A549 (cell line): ENCODE measurements at regions not wholly inside any gene's neighbourhood (a gene's known extent, or its start where the extent isn't known, plus 50 kb on each side); places are given as distances from the start of the nearest gene placed in this dataset.

Experiments used
- ATAC-seq, 2 experiments: fragments of 200-7000 bp in 1 of 2; fragments of >200 bp in 1 of 2; cut with Nextera tagmentation in 1 of 2; cut with Tn5 transposase in 1 of 2; 3 replicates each; pipeline versions ENCODE4 v1.8.0 to v1.9.1; 2018 to 2020; ENCODE audit warnings: mild to moderate bottlenecking in 1 of 2, moderate library complexity in 1 of 2
- CTCF ChIA-PET: fragments of 300-600 bp; sonication (Branson Sonifier 250); formaldehyde crosslinking; extraction: SDS; loops from one replicate; lab custom pipeline; 2021; ENCODE audit warnings: antibody characterized with exemption, inconsistent platforms; lab: Yijun Ruan, JAX
- POLR2A ChIA-PET: fragments of 350-600 bp; formaldehyde crosslinking; extraction: SDS; loops from one replicate; lab custom pipeline; 2021; ENCODE audit warnings: antibody characterized with exemption, inconsistent platforms; lab: Yijun Ruan, JAX
- DNase-seq, 2 experiments: peaks; one replicate each; pipeline versions ENCODE4 v3.0.0 to v3.0.0-alpha.2; 2011 to 2016; ENCODE audit warnings: low read depth in 1 of 2, low spot score in 1 of 2
- FAIRE-seq: peaks from 2 replicates; lab custom pipeline; 2011; peaks lifted over from hg19 to GRCh38; lab: Jason Lieb, UNC
- H3K27ac ChIP-seq, 2 experiments: fragments of >200 bp; sonication (Bioruptor Twin); formaldehyde crosslinking; 3 replicates each; pipeline ENCODE4 v1.5.1; 2016 to 2017
- H3K4me1 ChIP-seq: fragments of >200 bp; sonication (Bioruptor Twin); formaldehyde crosslinking; 3 replicates; pipeline ENCODE4 v1.6.1; 2016
- H3K4me2 ChIP-seq: fragments of >200 bp; sonication (Bioruptor Twin); formaldehyde crosslinking; 3 replicates; pipeline ENCODE4 v1.6.1; 2016
- H3K4me3 ChIP-seq: fragments of >200 bp; sonication (Bioruptor Twin); formaldehyde crosslinking; 3 replicates; pipeline ENCODE4 v1.5.1; 2016
- H3K9me3 ChIP-seq: fragments of >200 bp; sonication (Bioruptor Twin); formaldehyde crosslinking; 3 replicates; pipeline ENCODE4 v1.6.1; 2016
- CBX2 ChIP-seq: fragments of 200-600 bp; sonication (generic); IDR thresholded peaks from 2 replicates; pipeline ENCODE4 v1.6.1; 2016; ENCODE audit warnings: low read depth, mild to moderate bottlenecking, borderline replicate concordance
- EHF ChIP-seq: fragments of 250-450 bp; sonication (Bioruptor Pico); IDR thresholded peaks from 2 replicates; pipeline ENCODE4 v1.5.0; 2020; ENCODE audit warnings: mild to moderate bottlenecking
- EHMT2 ChIP-seq: fragments of 200-600 bp; sonication (generic); IDR thresholded peaks from 2 replicates; pipeline ENCODE4 v1.6.1; 2016; ENCODE audit warnings: antibody characterized with exemption, low read depth, mild to moderate bottlenecking, moderate library complexity
- EP300 ChIP-seq, 2 experiments: fragments of >200 bp; sonication (Bioruptor Twin); formaldehyde crosslinking; IDR thresholded peaks; 2 replicates in 1 of 2; 3 replicates in 1 of 2; pipeline ENCODE4 v1.6.1; 2016 to 2017
- ESRRA ChIP-seq: fragments of 150-350 bp; IDR thresholded peaks from 2 replicates; pipeline ENCODE4 v1.6.1; 2014; ENCODE audit warnings: mild to moderate bottlenecking, low read length, borderline replicate concordance
- FOSB ChIP-seq: fragments of 250-450 bp; sonication (Bioruptor Pico); IDR thresholded peaks from 2 replicates; pipeline ENCODE4 v1.5.0; 2020; ENCODE audit warnings: mild to moderate bottlenecking, moderate library complexity
- HDAC2 ChIP-seq: fragments of 200-600 bp; sonication (generic); IDR thresholded peaks from 2 replicates; pipeline ENCODE4 v1.6.1; 2016
- HOXA7 ChIP-seq: fragments of 250-450 bp; sonication (Bioruptor Pico); IDR thresholded peaks from 2 replicates; pipeline ENCODE4 v1.5.0; 2020; ENCODE audit warnings: mild to moderate bottlenecking, moderate library complexity
- HOXB5 ChIP-seq: fragments of 250-450 bp; sonication (Bioruptor Pico); IDR thresholded peaks from 2 replicates; pipeline ENCODE4 v1.5.0; 2020; ENCODE audit warnings: mild to moderate bottlenecking, moderate library complexity
- KDM5A ChIP-seq: fragments of 200-600 bp; sonication (generic); IDR thresholded peaks from 2 replicates; pipeline ENCODE4 v1.6.1; 2016; ENCODE audit warnings: antibody characterized with exemption, mild to moderate bottlenecking
- NPAS2 ChIP-seq: fragments of 250-450 bp; sonication (Bioruptor Pico); IDR thresholded peaks from 2 replicates; pipeline ENCODE4 v1.8.0; 2022; ENCODE audit warnings: mild to moderate bottlenecking, moderate library complexity, borderline replicate concordance
- NR3C1 ChIP-seq: fragments of >200 bp; sonication (Bioruptor Twin); formaldehyde crosslinking; IDR thresholded peaks from 3 replicates; pipeline ENCODE4 v1.6.1; 2017
- RCOR1 ChIP-seq: fragments of 150-350 bp; IDR thresholded peaks from 2 replicates; pipeline ENCODE4 v1.6.1; 2014; ENCODE audit warnings: antibody characterized with exemption, low read length, low read depth
- RFX5 ChIP-seq: fragments of 450-650 bp; IDR thresholded peaks from 2 replicates; pipeline ENCODE4 v1.7.1; 2014; ENCODE audit warnings: antibody characterized with exemption, mild to moderate bottlenecking, moderate library complexity
- ZC3H11A ChIP-seq: fragments of 450-650 bp; IDR thresholded peaks from 2 replicates; pipeline ENCODE4 v1.6.1; 2014; ENCODE audit warnings: antibody characterized with exemption, mild to moderate bottlenecking
- ZFP36 ChIP-seq: fragments of 450-650 bp; IDR thresholded peaks from 2 replicates; pipeline ENCODE4 v1.6.1; 2014; ENCODE audit warnings: borderline replicate concordance; ENCODE audit not compliant: partially characterized antibody
- ZSCAN20 ChIP-seq: fragments of 250-450 bp; sonication (Bioruptor Pico); IDR thresholded peaks from 2 replicates; pipeline ENCODE4 v1.8.0; 2022; ENCODE audit warnings: mild to moderate bottlenecking, moderate library complexity
- WGBS: methylation state at CpG from one replicate; pipeline ENCODE4 v1.1.6; 2017; ENCODE audit errors: missing lambda C conversion rate; 5-methylcytosine and 5-hydroxymethylcytosine counted together
- TF ChIP-seq, protein P1 (sequence below): fragments of 450-650 bp; IDR thresholded peaks from 2 replicates; pipeline ENCODE4 v1.6.1; 2014; ENCODE audit warnings: antibody characterized with exemption

DNA sequence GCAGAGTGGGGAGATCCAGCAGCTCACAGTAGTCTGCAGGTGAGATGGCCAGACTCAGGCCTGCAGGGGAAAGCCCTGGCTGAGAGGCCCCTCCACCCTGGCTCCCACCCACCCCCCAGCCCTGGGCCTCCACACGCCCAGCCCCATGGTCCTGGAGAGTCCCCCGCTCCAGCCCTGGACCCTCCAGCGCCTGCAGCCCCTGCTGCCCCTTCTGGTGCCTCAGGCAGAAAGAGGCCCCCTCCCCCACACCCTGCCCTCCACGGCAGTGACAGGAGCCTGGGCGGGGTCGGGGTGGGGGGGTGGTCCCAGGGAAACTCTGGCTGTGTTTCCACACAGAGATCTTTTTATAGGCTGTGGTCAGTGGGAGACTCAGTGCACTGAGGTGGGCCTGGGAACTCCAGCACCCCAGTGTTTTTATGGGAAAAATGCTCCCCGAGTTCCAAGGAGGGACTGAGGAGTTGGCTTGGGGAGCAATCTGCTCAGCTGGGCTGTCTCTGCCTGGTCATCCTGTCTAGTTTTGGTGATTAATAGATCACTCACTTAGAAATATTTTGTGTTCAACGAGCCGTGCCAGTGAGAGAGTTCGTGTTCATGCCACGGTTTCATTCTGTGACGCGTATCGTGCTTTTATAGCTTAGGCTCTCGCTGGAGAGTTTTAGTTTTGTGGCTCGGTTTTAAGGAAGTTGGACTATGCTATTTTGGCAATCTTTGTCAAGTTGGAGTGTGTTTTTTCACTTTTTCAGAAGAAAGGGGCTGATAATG is 53.1 kb upstream of the HGFAC start:
- CTCF ChIA-PET = interaction anchor here (0.6 to 2.1 kb wide), 3 partner anchors 42 to 1088 kb away, joined by 3 to 8 read pairs (median 4); no protein-coding TSS in a partner anchor
- FAIRE-seq = no peak
- ATAC-seq = no peak
- Histone ChIP-seq H3K9me3 (no peaks in the 10 kb centered on the region), H3K4me3 (no peak overlapping the region), H3K4me2 (no peak overlapping the region), H3K27ac (no peak overlapping the region), H3K4me1 (no peaks in the 10 kb centered on the region)
- POLR2A ChIA-PET = no interaction called here
- TF ChIP-seq KDM5A = no peak
- TF ChIP-seq EHMT2 = no peak
- TF ChIP-seq RFX5 = no peak
- TF ChIP-seq ESRRA = no peak
- no peak for TF ChIP-seq RCOR1
- TF ChIP-seq NPAS2 (CRISPR knock-in tag) = no peak
- TF ChIP-seq HDAC2 = no peak
- TF ChIP-seq HOXB5 (CRISPR knock-in tag) = no peak
- TF ChIP-seq, protein P1, sequence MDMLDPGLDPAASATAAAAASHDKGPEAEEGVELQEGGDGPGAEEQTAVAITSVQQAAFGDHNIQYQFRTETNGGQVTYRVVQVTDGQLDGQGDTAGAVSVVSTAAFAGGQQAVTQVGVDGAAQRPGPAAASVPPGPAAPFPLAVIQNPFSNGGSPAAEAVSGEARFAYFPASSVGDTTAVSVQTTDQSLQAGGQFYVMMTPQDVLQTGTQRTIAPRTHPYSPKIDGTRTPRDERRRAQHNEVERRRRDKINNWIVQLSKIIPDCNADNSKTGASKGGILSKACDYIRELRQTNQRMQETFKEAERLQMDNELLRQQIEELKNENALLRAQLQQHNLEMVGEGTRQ = no peak
- TF ChIP-seq HOXA7 (CRISPR knock-in tag) = no peak
- no peak for TF ChIP-seq ZFP36
- no peak for TF ChIP-seq EHF (CRISPR knock-in tag)
- no peak for TF ChIP-seq NR3C1
- 87% methylated on average over 10 of the region's 16 CpGs for WGBS
- no peak for DNase-seq

DNA sequence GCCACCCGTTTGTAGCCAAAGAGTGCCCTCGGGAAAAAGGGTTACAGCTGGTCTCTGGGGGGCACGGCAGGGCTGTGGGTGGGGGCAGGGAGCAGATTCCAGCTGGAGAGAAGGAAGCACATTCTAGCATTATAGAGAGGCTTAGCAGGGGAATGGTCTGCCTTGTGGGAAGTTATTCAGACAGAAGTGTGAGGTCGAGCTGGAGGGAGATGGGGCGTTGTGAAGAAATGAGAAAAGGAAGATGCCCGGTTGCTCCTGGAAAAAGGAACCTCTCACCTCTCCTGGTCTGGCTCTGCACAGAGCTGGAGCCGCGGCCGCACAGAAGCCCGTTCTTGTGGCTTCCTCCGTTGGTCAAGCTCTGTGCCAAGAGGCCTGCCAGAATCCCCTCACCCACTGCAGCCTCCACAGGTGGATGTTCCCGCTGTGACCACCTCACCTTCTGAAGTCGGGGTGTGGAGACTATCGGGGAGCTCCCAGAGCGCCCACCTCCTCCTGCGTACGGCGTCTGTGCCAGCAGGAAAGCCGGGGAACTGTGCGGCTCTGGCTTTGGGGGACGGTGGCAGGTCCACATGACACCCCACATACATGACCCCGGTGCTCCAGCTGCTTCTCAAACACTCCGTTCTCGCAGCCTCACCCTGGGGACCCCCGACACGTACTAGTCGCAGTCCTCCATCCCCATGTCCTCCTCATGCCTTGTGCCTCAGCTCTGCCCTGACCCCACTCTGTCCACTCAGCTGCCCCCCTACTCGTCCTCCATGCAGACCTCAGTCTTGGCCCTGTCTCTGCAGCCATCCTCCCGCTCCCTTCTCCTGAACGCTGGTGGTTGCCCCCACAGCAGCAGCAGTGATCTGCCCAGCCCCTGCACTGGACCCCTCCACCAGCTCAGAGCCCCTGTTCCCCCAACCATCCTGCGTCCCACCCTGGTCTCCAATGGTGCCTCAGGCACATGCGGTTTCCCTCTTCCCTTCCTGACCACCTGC is 52.2 kb upstream of the HGFAC start:
- Histone ChIP-seq H3K27ac (no peak overlapping the region), H3K4me3 (no peak overlapping the region), H3K4me1 (no peaks in the 10 kb centered on the region), H3K9me3 (no peaks in the 10 kb centered on the region), H3K4me2 (no peak overlapping the region)
- FAIRE-seq (no peak), ATAC-seq (no peak), DNase-seq (no peak)
- CTCF ChIA-PET = interaction anchor here (0.6 to 2.1 kb wide), 3 partner anchors 43 to 1089 kb away, joined by 3 to 8 read pairs (median 4); no protein-coding TSS in a partner anchor
- WGBS = 88% methylated on average over 26 of the region's 32 CpGs
- TF ChIP-seq FOSB (CRISPR knock-in tag) = no peak
- no peak for TF ChIP-seq ZSCAN20 (CRISPR knock-in tag)
- no peak for TF ChIP-seq CBX2
- TF ChIP-seq ZC3H11A = no peak
- POLR2A ChIA-PET = no interaction called here

DNA sequence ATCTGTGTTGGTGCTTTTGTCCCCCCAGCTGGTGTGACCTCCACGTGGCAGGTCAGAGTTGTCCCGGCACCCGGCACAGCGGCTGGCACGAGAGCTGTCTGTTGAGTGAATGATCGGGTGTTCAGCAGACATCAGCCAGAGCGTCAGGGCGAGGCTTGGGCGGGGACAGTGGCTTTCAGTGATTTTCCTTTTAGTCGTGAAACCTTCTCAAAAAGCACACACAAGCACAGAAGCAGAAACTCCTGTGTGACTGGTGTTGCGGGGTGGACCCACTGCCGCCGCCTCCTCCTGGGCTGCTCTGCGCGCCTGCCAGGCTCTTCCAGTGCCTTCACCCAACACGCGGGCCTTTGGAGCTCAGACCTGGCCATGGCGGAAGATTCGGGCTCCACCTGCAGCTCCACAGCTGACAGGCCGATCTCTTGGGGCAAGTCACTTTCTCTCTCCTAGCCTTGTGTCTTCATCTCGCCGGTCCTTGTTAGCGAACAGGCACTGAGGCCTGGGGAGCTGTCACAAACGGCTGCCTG is 51.4 kb upstream of the HGFAC start:
- H3K9me3 ChIP-seq = no peaks in the 10 kb centered on the region
- POLR2A ChIA-PET = no interaction called here
- 86% methylated on average over 23 of the region's 24 CpGs for WGBS
- TF ChIP-seq ZFP36 = no peak
- TF ChIP-seq EP300 (IDR thresholded peaks at IDR 0.05) = no peak
- TF ChIP-seq ESRRA = no peak
- TF ChIP-seq, all 56 proteins: peak for 0
- Histone ChIP-seq H3K27ac (no peak overlapping the region), H3K4me2 (no peak overlapping the region), H3K4me1 (no peaks in the 10 kb centered on the region), H3K4me3 (no peak overlapping the region)
- ATAC-seq (no peak), FAIRE-seq (no peak), DNase-seq (no peak)
- CTCF ChIA-PET = interaction anchor here (1.6 to 2.1 kb wide), 2 partner anchors 44 to 53 kb away, joined by 4 to 8 read pairs; no protein-coding TSS in a partner anchor
